Ovary (tissue), 7 donors: ENCODE measurements at regions not wholly inside any gene's neighbourhood (a gene's known extent, or its start where the extent isn't known, plus 50 kb on each side); places are given as distances from the start of the nearest gene placed in this dataset.

ENCODE experiments used
- DNase-seq, 5 donors: peaks; one replicate each; pipeline ENCODE4 v3.0.0-alpha.2; 2019 to 2020
- H3K27ac ChIP-seq, 2 donors: fragments of 200-600 bp; one replicate each; pipeline versions ENCODE4 v1.5.1 to v1.8.0; 2019 to 2022
- H3K27me3 ChIP-seq: fragments of 200-600 bp; one replicate; pipeline ENCODE4 v1.8.0; 2022
- H3K36me3 ChIP-seq: fragments of 200-600 bp; sonication (generic); one replicate; pipeline ENCODE4 v1.5.1; 2019
- H3K4me1 ChIP-seq: one replicate; pipeline ENCODE4 v1.8.1; 2013; ENCODE audit warnings: mild to moderate bottlenecking, moderate library complexity; ENCODE audit not compliant: insufficient read depth
- H3K4me3 ChIP-seq: fragments of 200-600 bp; sonication (generic); one replicate; pipeline ENCODE4 v1.5.1; 2017
- H3K9me3 ChIP-seq, 2 donors: fragments of 200-600 bp in 1 of 2; sonication (generic) in 1 of 2; one replicate each; pipeline versions ENCODE4 v1.5.1 to v1.8.1; 2013 to 2019; ENCODE audit warnings: mild to moderate bottlenecking in 1 of 2, moderate library complexity in 1 of 2
- CTCF ChIP-seq, 3 donors: fragments of 450-650 bp in 2 of 3; fragments of 200-600 bp in 1 of 3; IDR thresholded peaks; one replicate each; pipeline versions ENCODE4 v1.5.1 to v1.8.0; 2016 to 2022; ENCODE audit warnings: antibody characterized with exemption in 3 of 3, mild to moderate bottlenecking in 1 of 3
- EP300 ChIP-seq: sonication (generic); formaldehyde crosslinking; IDR thresholded peaks from one replicate; pipeline ENCODE4 v1.6.1; 2017; ENCODE audit warnings: antibody characterized with exemption
- POLR2A ChIP-seq: fragments of 450-650 bp; IDR thresholded peaks from one replicate; pipeline ENCODE4 v1.6.1; 2017; ENCODE audit warnings: antibody characterized with exemption, mild to moderate bottlenecking, moderate library complexity
- WGBS, 3 donors: extraction: QIAGEN DNeasy Blood & Tissue Kit in 1 of 3; methylation state at CpG; one replicate each; pipeline versions ENCODE4 v1.1.5 to v1.1.7; 2013 to 2017; 5-methylcytosine and 5-hydroxymethylcytosine counted together
- intact Hi-C, 4 donors: fragments of 100-400 bp; cut with DNase I; formaldehyde crosslinking; loops; one replicate each; pipeline versions ENCODE4 v1.11.0 to v1.15.1; 2022 to 2023
- donor health status: DM: no; HTN: no; CAD: no; lungs with moderate emphysema.
- donor health status: DM: no; HTN: no; CAD: no.
- donor health status: Bipolar disorder and iron deficiency.
- donor health status: DM: no; HTN: no; CAD: no.
- donor health status: DM: yes; HTN: yes; CAD: no.

GRCh38 chr1:181313466-181313865 lies 169.9 kb upstream of the CACNA1E start:
- TF ChIP-seq POLR2A (no peak), CTCF (IDR thresholded peaks at IDR 0.05) (no peak), EP300 (no peak)
- no peak overlapping the region for H3K4me3 ChIP-seq
- H3K27ac ChIP-seq = no peak overlapping the region
- intact Hi-C loops = no loop called here
- 66 to 77% (median 74%) methylated on average over 2 of the region's 2 CpGs for WGBS, 3 donors
- no peaks in the 10 kb centered on the region for H3K36me3 ChIP-seq
- H3K4me1 ChIP-seq = no peaks in the 10 kb centered on the region
- H3K27me3 ChIP-seq = no peaks in the 10 kb centered on the region
- DNase-seq = no peak
- H3K9me3 ChIP-seq = no peaks in the 10 kb centered on the region

GRCh38 chr1:181314010-181314409 lies 169.3 kb upstream of the CACNA1E start:
- Histone ChIP-seq H3K4me1 (no peaks in the 10 kb centered on the region), H3K27ac (no peak overlapping the region), H3K4me3 (no peak overlapping the region), H3K9me3 (no peaks in the 10 kb centered on the region), H3K27me3 (no peaks in the 10 kb centered on the region), H3K36me3 (no peaks in the 10 kb centered on the region)
- no peak for TF ChIP-seq CTCF (IDR thresholded peaks at IDR 0.05)
- TF ChIP-seq EP300 = no peak
- TF ChIP-seq POLR2A = no peak
- no peak for DNase-seq
- WGBS, 3 donors = 68 to 85% (median 76%) methylated on average over 3 of the region's 3 CpGs
- intact Hi-C loops = no loop called here

DNA sequence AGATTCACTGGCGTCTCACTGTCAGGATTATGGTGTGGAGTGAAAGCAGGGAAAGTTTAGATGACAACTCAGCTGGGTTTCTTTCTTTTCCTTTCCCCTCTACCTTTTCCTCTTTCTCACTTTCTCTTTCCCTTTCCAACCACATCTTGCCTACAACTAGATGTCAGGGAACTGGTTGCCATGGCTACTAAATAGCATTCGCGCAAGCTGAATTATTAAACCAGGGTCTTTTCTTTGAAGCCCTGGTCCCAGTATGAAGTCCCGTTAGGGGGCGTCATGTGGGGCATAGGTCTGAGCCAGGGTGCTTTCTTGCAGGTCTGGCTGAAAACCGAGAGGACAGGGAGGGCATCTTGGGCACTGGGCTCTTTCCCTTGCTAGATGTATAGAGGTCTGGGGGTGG lies 168.4 kb upstream of the CACNA1E start:
- intact Hi-C loops = no loop called here
- Histone ChIP-seq H3K36me3 (no peaks in the 10 kb centered on the region), H3K9me3 (no peaks in the 10 kb centered on the region), H3K27me3 (no peaks in the 10 kb centered on the region), H3K4me1 (no peaks in the 10 kb centered on the region), H3K27ac (no peak overlapping the region), H3K4me3 (no peak overlapping the region)
- no peak for TF ChIP-seq POLR2A
- no peak for TF ChIP-seq EP300
- TF ChIP-seq CTCF (IDR thresholded peaks at IDR 0.05) = no peak
- WGBS, 3 donors = 16 to 23% (median 21%) methylated on average over 6 of the region's 6 CpGs
- no peak for DNase-seq

DNA sequence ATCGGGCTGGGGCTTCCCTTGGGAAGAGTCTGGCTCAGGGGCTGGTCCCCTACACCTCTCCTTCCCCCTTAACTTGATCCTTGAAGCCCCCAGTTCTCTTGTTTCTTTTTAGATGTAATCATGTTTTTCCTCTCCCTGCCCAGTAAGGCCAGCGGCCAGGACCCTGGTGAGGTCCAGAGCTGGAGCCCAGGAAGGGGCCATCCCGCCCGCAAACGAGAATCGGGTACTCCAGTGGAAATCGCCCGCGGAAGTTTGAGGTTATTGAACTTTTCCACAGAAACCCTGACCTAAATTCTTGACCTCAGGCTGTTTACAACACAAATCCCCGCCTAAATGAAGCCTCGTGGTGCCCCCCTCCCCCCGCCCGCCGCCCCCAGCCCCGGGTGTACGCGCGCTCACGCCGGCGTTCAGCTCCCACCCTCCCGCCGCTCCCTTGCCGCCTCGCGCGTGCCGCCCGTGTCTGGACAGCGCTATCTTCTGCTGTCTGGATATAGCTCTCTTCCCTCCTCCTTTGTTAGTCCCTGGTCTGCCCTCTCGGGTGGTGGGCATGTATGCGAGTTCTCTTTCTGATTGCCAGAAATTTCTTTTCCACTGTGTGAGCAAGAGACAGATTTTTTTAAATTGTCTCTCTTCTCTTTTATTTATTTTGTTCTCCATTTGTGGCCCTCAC lies 165.9 kb upstream of the CACNA1E start:
- H3K36me3 ChIP-seq = no peaks in the 10 kb centered on the region
- no peak for DNase-seq
- H3K4me1 ChIP-seq = no peaks in the 10 kb centered on the region
- no peaks in the 10 kb centered on the region for H3K27me3 ChIP-seq
- H3K27ac ChIP-seq = no peak overlapping the region
- H3K9me3 ChIP-seq = no peaks in the 10 kb centered on the region
- no peak for TF ChIP-seq POLR2A
- no peak for TF ChIP-seq CTCF (IDR thresholded peaks at IDR 0.05)
- TF ChIP-seq EP300 = no peak
- H3K4me3 ChIP-seq = no peak overlapping the region
- WGBS, 3 donors = 1 to 2% (median 2%) methylated on average over 32 of the region's 32 CpGs
- intact Hi-C loops = no loop called here
